Stomach (tissue), 4 donors: ENCODE measurements at regions not wholly inside any gene's neighbourhood (a gene's known extent, or its start where the extent isn't known, plus 50 kb on each side); places are given as distances from the start of the nearest gene placed in this dataset.

Source experiments
- POLR2A ChIP-seq, 4 donors: fragments of 450-650 bp; IDR thresholded peaks; one replicate each; pipeline ENCODE4 v1.6.1; 2016; ENCODE audit warnings: antibody characterized with exemption in 4 of 4, control low read depth in 2 of 4, mild to moderate bottlenecking in 1 of 4, moderate library complexity in 1 of 4
- POLR2AphosphoS5 ChIP-seq, 3 donors: sonication (generic); formaldehyde crosslinking; IDR thresholded peaks; one replicate each; pipeline ENCODE4 v1.6.1; 2016; ENCODE audit warnings: antibody characterized with exemption in 3 of 3
- TF ChIP-seq, protein P1 (sequence below), 7 experiments: fragments of 450-650 bp in 4 of 7; fragments of 200-600 bp in 3 of 7; sonication (generic) in 3 of 7; IDR thresholded peaks; one replicate each; pipeline ENCODE4 v1.5.1; 2016 to 2019; ENCODE audit warnings: antibody characterized with exemption in 7 of 7, control low read depth in 2 of 7, mild to moderate bottlenecking in 1 of 7

GRCh38 chr5:109992264-109992915 is 302.7 kb downstream of the MAN2A1 start:
- TF ChIP-seq, protein P1, sequence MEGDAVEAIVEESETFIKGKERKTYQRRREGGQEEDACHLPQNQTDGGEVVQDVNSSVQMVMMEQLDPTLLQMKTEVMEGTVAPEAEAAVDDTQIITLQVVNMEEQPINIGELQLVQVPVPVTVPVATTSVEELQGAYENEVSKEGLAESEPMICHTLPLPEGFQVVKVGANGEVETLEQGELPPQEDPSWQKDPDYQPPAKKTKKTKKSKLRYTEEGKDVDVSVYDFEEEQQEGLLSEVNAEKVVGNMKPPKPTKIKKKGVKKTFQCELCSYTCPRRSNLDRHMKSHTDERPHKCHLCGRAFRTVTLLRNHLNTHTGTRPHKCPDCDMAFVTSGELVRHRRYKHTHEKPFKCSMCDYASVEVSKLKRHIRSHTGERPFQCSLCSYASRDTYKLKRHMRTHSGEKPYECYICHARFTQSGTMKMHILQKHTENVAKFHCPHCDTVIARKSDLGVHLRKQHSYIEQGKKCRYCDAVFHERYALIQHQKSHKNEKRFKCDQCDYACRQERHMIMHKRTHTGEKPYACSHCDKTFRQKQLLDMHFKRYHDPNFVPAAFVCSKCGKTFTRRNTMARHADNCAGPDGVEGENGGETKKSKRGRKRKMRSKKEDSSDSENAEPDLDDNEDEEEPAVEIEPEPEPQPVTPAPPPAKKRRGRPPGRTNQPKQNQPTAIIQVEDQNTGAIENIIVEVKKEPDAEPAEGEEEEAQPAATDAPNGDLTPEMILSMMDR (IDR thresholded peaks at IDR 0.05), result no peak
- TF ChIP-seq POLR2AphosphoS5 (IDR thresholded peaks at IDR 0.05) (no peak), POLR2A (IDR thresholded peaks at IDR 0.05) (no peak)
